ENCODE measurements at regions not wholly inside any gene's neighbourhood (a gene's known extent, or its start where the extent isn't known, plus 50 kb on each side); places are given as distances from the start of the nearest gene placed in this dataset.

- DNase-seq (ENCODE audit: low spot score) = no peak
Observed at GRCh38 chr20:39106791-39107190, 144.6 kb downstream of the DHX35 start.

- no peak for DNase-seq (ENCODE audit: low spot score)
Observed at GRCh38 chr20:39105551-39105950, 143.4 kb downstream of the DHX35 start.

GRCh38 chr20:39103732-39104131, 141.6 kb downstream of the DHX35 start:
- DNase-seq (ENCODE audit: low spot score) = no peak

GRCh38 chr20:39103305-39103704, 141.2 kb downstream of the DHX35 start:
- DNase-seq (ENCODE audit: low spot score) = no peak

GRCh38 chr20:39101895-39102294, 139.8 kb downstream of the DHX35 start:
- no peak for DNase-seq (ENCODE audit: low spot score)

- DNase-seq (ENCODE audit: low spot score) = no peak
Observed at GRCh38 chr20:39100691-39101090, 138.5 kb downstream of the DHX35 start.

- no peak for DNase-seq (ENCODE audit: low spot score)
Observed at GRCh38 chr20:39097889-39098288, 135.7 kb downstream of the DHX35 start.

GRCh38 chr20:39095870-39096269, 133.7 kb downstream of the DHX35 start:
- DNase-seq (ENCODE audit: low spot score) = no peak

- no peak for DNase-seq (ENCODE audit: low spot score)
Observed at GRCh38 chr20:39094391-39094790, 132.2 kb downstream of the DHX35 start.

- DNase-seq (ENCODE audit: low spot score) = no peak
Observed at GRCh38 chr20:39092733-39093410, 130.7 kb downstream of the DHX35 start.

- DNase-seq (ENCODE audit: low spot score) = no peak
Observed at GRCh38 chr20:39090906-39091305, 128.8 kb downstream of the DHX35 start.

- no peak for DNase-seq (ENCODE audit: low spot score)
Observed at GRCh38 chr20:39089797-39090196, 127.7 kb downstream of the DHX35 start.
